ENCODE measurements at regions not wholly inside any gene's neighbourhood (a gene's known extent, or its start where the extent isn't known, plus 50 kb on each side); places are given as distances from the start of the nearest gene placed in this dataset.

DNA sequence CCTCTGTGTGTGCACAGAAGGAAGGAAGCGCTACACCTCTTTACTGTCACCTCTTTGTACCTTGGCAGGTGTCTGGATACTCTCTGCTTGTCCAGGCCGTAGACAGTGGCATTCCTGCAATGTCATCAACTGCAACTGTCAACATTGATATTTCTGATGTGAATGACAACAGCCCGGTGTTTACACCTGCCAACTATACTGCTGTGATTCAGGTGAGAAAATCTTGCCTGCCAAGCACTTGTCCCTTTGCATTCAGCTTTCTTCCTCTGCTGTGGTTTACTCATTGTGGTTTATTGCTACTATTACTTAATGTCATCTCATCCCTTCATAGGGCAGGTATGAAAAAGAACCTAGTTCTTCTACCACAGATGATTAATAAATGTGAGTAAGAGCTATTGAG, 131.9 kb upstream of the MTNR1B start:
- DNase-seq (ENCODE audit: low read depth, low spot score): no peak
- Histone ChIP-seq H3K9me3 (ENCODE audit: control insufficient read depth, low read depth, low read length) (no peaks in the 10 kb centered on the region), H3K4me1 (ENCODE audit: control insufficient read depth, extremely low read depth, insufficient read depth, low read length) (peaks cover 43% of the 10 kb centered on the region), H3K4me2 (ENCODE audit: control insufficient read depth, extremely low read depth, insufficient read depth, low read depth, low read length) (no peak overlapping the region), H2AFZ (ENCODE audit: control insufficient read depth, low read length) (no peak overlapping the region), H3K4me3 (ENCODE audit: control insufficient read depth in 2 of 3, extremely low read depth in 1 of 3, insufficient read depth in 2 of 3, low read depth in 1 of 3, low read length in 3 of 3) (no peak overlapping the region), H3K36me3 (ENCODE audit: control insufficient read depth in 2 of 2, extremely low read depth in 1 of 2, insufficient read depth in 2 of 2, low read length in 2 of 2) (no peaks in the 10 kb centered on the region), H4K20me1 (ENCODE audit: control insufficient read depth, extremely low read depth, insufficient read depth, low read length) (peaks cover 3% of the 10 kb centered on the region), H3K27ac (ENCODE audit: control insufficient read depth, insufficient read depth, low read length) (no peak overlapping the region), H3K27me3 (ENCODE audit: control insufficient read depth, extremely low read depth, insufficient read depth, low read length) (peaks cover 8% of the 10 kb centered on the region), H3K9ac (ENCODE audit: control insufficient read depth, extremely low read depth, insufficient read depth, low read length) (no peak overlapping the region), H3K9me1 (ENCODE audit: control insufficient read depth, extremely low read depth, insufficient read depth, low read length) (no peaks in the 10 kb centered on the region), H3K79me2 (ENCODE audit: control insufficient read depth, insufficient read depth, low read length) (no peaks in the 10 kb centered on the region)
- TF ChIP-seq, protein P1, sequence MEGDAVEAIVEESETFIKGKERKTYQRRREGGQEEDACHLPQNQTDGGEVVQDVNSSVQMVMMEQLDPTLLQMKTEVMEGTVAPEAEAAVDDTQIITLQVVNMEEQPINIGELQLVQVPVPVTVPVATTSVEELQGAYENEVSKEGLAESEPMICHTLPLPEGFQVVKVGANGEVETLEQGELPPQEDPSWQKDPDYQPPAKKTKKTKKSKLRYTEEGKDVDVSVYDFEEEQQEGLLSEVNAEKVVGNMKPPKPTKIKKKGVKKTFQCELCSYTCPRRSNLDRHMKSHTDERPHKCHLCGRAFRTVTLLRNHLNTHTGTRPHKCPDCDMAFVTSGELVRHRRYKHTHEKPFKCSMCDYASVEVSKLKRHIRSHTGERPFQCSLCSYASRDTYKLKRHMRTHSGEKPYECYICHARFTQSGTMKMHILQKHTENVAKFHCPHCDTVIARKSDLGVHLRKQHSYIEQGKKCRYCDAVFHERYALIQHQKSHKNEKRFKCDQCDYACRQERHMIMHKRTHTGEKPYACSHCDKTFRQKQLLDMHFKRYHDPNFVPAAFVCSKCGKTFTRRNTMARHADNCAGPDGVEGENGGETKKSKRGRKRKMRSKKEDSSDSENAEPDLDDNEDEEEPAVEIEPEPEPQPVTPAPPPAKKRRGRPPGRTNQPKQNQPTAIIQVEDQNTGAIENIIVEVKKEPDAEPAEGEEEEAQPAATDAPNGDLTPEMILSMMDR (optimal IDR thresholded peaks at IDR 0.05 in 1 of 3, IDR thresholded peaks at IDR 0.05 in 1 of 3, conservative IDR thresholded peaks at IDR 0.05 in 1 of 3; ENCODE audit: extremely low read depth in 1 of 3, insufficient read depth in 2 of 3, low read length in 3 of 3): no peak
- TF ChIP-seq EZH2 (IDR thresholded peaks at IDR 0.05; ENCODE audit: low read length): no peak
- peak; percentile 87 for FAIRE-seq
- dilution Hi-C loops (cut with MboI; ENCODE audit: extremely low pct_ligation_motif_present, low sequenced_read_pairs): no loop called here

DNA sequence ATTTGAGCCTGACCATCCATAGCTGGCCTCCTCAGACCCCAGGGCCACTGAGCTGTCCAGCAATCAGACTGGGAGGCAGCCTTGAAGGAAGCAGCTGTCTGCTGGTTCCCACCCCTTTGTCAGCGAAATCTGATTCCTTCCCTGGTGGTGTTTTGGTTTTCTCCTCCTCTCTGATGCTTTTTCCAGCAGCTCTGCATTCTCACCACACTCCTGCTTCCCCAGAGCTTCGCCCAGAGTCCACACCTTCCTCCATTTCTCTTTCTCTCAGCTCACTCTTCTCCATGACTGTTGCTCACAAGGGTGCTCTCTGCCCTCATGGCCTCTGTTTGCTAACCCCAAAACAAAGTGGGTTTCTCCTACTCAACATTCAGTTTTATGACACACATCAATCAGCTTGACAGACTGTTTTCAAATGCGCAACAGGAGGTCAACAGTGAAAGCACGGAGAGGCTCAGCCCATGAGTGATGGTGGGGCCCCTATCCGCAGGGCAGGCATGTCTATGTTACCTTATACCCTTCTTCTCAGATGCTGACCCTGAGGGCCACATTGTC, 130.6 kb upstream of the MTNR1B start:
- peaks cover 3% of the 10 kb centered on the region for H4K20me1 ChIP-seq (ENCODE audit: control insufficient read depth, extremely low read depth, insufficient read depth, low read length)
- no peak overlapping the region for H2AFZ ChIP-seq (ENCODE audit: control insufficient read depth, low read length)
- no peak overlapping the region for H3K4me3 ChIP-seq (ENCODE audit: control insufficient read depth in 2 of 3, extremely low read depth in 1 of 3, insufficient read depth in 2 of 3, low read depth in 1 of 3, low read length in 3 of 3)
- H3K9ac ChIP-seq (ENCODE audit: control insufficient read depth, extremely low read depth, insufficient read depth, low read length): no peak overlapping the region
- no peak for DNase-seq (ENCODE audit: low read depth, low spot score)
- peaks cover 50% of the 10 kb centered on the region for H3K4me1 ChIP-seq (ENCODE audit: control insufficient read depth, extremely low read depth, insufficient read depth, low read length)
- no peak overlapping the region for H3K4me2 ChIP-seq (ENCODE audit: control insufficient read depth, extremely low read depth, insufficient read depth, low read depth, low read length)
- H3K27me3 ChIP-seq (ENCODE audit: control insufficient read depth, extremely low read depth, insufficient read depth, low read length): peaks cover 3% of the 10 kb centered on the region
- no peaks in the 10 kb centered on the region for H3K9me3 ChIP-seq (ENCODE audit: control insufficient read depth, low read depth, low read length)
- no peak overlapping the region for H3K27ac ChIP-seq (ENCODE audit: control insufficient read depth, insufficient read depth, low read length)
- H3K9me1 ChIP-seq (ENCODE audit: control insufficient read depth, extremely low read depth, insufficient read depth, low read length): no peaks in the 10 kb centered on the region
- no peaks in the 10 kb centered on the region for H3K79me2 ChIP-seq (ENCODE audit: control insufficient read depth, insufficient read depth, low read length)
- H3K36me3 ChIP-seq (ENCODE audit: control insufficient read depth in 2 of 2, extremely low read depth in 1 of 2, insufficient read depth in 2 of 2, low read length in 2 of 2): no peaks in the 10 kb centered on the region
- TF ChIP-seq, protein P1 (optimal IDR thresholded peaks at IDR 0.05 in 1 of 3, IDR thresholded peaks at IDR 0.05 in 1 of 3, conservative IDR thresholded peaks at IDR 0.05 in 1 of 3; ENCODE audit: extremely low read depth in 1 of 3, insufficient read depth in 2 of 3, low read length in 3 of 3): no peak
- TF ChIP-seq EZH2 (IDR thresholded peaks at IDR 0.05; ENCODE audit: low read length): no peak
- dilution Hi-C loops (cut with MboI; ENCODE audit: extremely low pct_ligation_motif_present, low sequenced_read_pairs): no loop called here
- FAIRE-seq: no peak

All from keratinocyte (primary cell).